HUES6 (cell line): ENCODE measurements at regions not wholly inside any gene's neighbourhood (a gene's known extent, or its start where the extent isn't known, plus 50 kb on each side); places are given as distances from the start of the nearest gene placed in this dataset.
A peak's percentile ranks its signal among the peaks of the same experiment; 100 is the strongest.

Source experiments
- H3K27ac ChIP-seq: 2 replicates; pipeline ENCODE4 v1.7.0; 2013; ENCODE audit warnings: low read depth, mild to moderate bottlenecking, low read length, inconsistent platforms
- H3K27me3 ChIP-seq: 2 replicates; pipeline ENCODE4 v1.6.1; 2013; ENCODE audit warnings: low read length; ENCODE audit not compliant: control insufficient read depth, insufficient read depth
- H3K36me3 ChIP-seq: 2 replicates; pipeline ENCODE4 v1.6.1; 2013; ENCODE audit warnings: low read length; ENCODE audit not compliant: control insufficient read depth, insufficient read depth
- H3K4me1 ChIP-seq: 2 replicates; pipeline ENCODE4 v1.6.1; 2013; ENCODE audit warnings: low read length; ENCODE audit not compliant: control insufficient read depth, insufficient read depth
- H3K4me3 ChIP-seq: 2 replicates; pipeline ENCODE4 v1.5.1; 2013; ENCODE audit warnings: low read depth, low read length
- H3K9ac ChIP-seq: one replicate; pipeline ENCODE4 v1.6.1; 2013; ENCODE audit warnings: mild to moderate bottlenecking, low read length
- H3K9me3 ChIP-seq: 2 replicates; pipeline ENCODE4 v1.6.1; 2013; ENCODE audit warnings: low read depth, low read length; ENCODE audit not compliant: control insufficient read depth, insufficient read depth

DNA sequence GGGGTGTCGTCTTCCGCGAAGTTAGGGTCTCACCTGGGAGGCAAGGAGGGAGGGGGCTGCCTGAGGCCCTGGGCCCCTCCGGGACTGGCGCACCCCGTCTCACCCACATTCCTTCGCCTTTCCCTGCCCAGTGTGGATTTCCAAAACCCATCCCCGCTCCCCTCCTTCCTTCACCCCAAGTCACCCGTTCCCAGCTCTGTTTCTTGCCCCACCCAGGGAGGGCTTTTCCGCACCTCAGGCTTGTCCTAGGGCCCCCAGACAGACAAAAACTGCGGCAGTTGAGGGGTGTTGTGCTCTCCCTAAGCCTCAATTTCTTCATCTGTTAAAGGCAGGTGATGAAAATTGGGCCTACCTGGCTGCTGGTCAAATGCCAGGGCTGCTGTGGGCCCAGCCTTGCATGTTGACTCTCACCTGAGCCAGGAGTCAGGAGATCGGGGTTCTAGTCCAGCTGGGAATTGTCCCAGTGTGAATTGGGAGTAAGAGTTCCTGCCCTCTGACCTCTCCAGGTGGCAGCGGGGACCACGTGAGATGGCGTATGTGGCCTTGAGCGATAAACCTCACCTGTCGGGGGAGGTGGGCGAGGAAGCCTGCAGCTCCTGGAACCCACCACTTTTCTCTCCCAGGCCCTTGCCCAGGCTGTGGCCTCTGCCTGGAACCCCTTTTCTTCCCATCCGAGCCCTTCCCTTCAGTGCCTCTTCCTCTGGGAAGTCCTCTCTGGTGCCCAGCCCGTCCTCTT, 143.4 kb upstream of the IER5L start:
- peaks cover 22% of the 10 kb centered on the region for H3K4me1 ChIP-seq
- H3K36me3 ChIP-seq = no peaks in the 10 kb centered on the region
- H3K27ac ChIP-seq = no peak overlapping the region
- no peaks in the 10 kb centered on the region for H3K27me3 ChIP-seq
- H3K9ac ChIP-seq = peak overlapping the region; percentile 31
- no peaks in the 10 kb centered on the region for H3K9me3 ChIP-seq
- H3K4me3 ChIP-seq = peak overlapping the region; percentile 38; the same call in 1 of the 2 replicates

DNA sequence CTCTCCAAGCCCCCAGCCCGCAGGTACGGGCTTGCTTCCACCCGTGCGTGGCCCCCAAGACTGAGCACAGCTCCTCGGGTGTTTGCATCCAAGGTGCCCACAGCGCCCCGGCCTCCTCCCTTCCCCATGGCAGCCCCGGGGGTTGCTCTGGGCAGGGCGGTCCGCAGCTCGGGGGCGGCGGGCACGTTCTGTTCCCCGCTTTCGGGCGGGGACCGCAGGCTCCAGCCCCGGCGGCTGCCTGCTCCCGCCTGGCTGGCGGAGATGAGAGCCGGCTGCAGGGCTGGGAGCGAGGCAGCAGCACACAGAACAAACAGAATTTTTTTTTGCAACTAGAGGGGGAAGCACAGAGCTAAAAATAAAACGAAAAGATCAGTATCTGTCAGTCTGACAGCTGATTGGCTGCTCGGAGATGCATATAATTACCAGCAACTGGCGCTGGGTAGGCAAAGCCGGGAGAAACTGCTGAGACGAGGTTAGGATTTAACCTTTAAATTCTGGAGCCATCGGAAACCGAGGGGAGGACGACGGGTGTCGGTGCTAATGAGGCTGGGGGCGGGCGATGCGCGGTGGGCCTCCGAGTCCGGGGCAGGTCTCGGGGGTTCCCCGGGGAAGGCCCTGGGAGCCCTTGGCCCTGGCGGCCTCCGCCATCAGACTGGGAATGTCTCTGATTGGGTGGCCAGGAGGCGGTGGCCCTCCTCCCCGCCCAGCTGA, 142.7 kb upstream of the IER5L start:
- H3K36me3 ChIP-seq = no peaks in the 10 kb centered on the region
- H3K4me3 ChIP-seq = peak overlapping the region; percentile 38
- H3K27ac ChIP-seq = peak overlapping the region; percentile 20; the same call in 1 of the 2 replicates
- peaks cover 22% of the 10 kb centered on the region for H3K4me1 ChIP-seq
- no peaks in the 10 kb centered on the region for H3K9me3 ChIP-seq
- H3K9ac ChIP-seq = peak overlapping the region; percentile 31
- H3K27me3 ChIP-seq = no peaks in the 10 kb centered on the region

DNA sequence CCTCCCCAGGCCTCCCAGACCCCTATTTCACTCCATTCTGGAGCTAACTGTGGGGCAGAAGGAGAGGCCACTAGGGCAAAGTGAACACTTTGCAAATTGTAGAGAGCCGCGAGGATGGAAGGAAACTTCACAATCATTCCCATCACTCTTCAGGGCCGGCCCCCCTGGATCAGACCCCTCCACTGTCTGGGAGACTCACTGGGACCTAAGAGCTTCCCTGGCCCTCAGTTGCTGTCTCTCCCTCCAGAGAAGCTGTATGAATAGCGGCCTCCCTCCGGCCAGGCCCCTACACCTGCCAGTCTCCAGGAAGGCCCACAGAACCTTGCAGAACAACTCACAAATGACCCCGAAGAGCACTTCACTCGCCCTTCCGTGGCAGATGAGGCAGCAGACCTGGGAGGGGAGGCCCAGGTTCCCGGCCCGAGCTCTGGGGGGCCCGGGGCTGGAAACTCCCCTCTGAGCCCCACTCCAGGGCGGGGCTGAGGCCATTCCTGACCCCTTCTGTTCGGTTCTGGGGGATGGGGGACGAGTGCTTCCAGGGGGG, 141.9 kb upstream of the IER5L start:
- Histone ChIP-seq H3K36me3 (no peaks in the 10 kb centered on the region), H3K27me3 (no peaks in the 10 kb centered on the region), H3K4me1 (peaks cover 25% of the 10 kb centered on the region), H3K9me3 (no peaks in the 10 kb centered on the region), H3K9ac (peak overlapping the region; percentile 10), H3K4me3 (peak overlapping the region; percentile 38), H3K27ac (no peak overlapping the region)

GRCh38 chr9:129319076-129319937, 141.2 kb upstream of the IER5L start:
- Histone ChIP-seq H3K4me3 (no peak overlapping the region), H3K27ac (no peak overlapping the region), H3K36me3 (no peaks in the 10 kb centered on the region), H3K9me3 (no peaks in the 10 kb centered on the region), H3K9ac (no peak overlapping the region), H3K4me1 (peaks cover 25% of the 10 kb centered on the region), H3K27me3 (no peaks in the 10 kb centered on the region)

- Histone ChIP-seq H3K4me1 (peaks cover 25% of the 10 kb centered on the region), H3K36me3 (no peaks in the 10 kb centered on the region), H3K9me3 (no peaks in the 10 kb centered on the region), H3K27ac (no peak overlapping the region; the same call in 1 of the 2 replicates), H3K9ac (no peak overlapping the region), H3K4me3 (no peak overlapping the region), H3K27me3 (no peaks in the 10 kb centered on the region)
These were observed 140.3 kb upstream of the IER5L start for GRCh38 chr9:129318121-129319075.

DNA sequence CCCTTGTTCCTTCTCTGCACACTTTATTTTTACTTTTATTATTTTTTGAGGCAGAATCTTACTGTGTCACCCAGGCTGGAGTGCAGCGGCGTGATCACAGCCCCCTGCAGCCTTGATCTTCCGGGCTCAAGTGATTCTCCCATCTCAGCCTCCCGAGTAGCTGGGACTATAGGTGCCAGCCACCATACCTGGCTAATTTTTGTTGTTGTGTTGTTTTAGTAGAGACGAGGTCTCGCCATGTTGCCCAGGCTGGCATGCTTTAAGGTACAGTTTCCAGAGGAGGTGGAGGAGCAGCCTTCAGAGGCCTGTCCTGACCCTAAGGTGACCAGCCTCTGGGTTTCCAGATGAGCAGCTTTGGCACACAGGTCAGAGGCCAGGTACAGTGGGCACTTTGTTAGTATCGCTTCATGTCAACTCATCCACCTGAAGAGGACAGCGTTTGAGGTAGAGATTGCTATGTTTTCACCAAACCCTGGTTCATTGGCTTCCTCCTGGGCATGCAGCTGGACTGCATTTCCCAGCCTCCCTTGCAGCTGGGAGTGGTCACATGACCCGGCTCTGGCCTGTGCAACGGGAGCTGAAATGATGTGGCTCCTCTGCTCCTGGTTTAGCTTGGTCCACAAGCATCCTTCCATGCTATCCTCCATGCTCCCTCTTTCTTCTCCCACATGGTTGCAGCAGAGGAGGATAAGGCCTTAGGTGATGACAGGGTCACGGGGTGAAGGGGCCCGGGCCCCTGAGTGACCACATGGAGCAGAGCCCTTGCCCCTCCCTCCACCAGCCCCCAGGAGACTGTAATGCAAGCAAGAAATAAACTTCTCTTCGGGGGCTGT, 139.3 kb upstream of the IER5L start:
- H3K27ac ChIP-seq = no peak overlapping the region
- H3K36me3 ChIP-seq = no peaks in the 10 kb centered on the region
- no peaks in the 10 kb centered on the region for H3K27me3 ChIP-seq
- peaks cover 22% of the 10 kb centered on the region for H3K4me1 ChIP-seq
- no peak overlapping the region for H3K9ac ChIP-seq
- no peak overlapping the region for H3K4me3 ChIP-seq
- H3K9me3 ChIP-seq = no peaks in the 10 kb centered on the region

- H3K4me3 ChIP-seq = no peak overlapping the region
- no peak overlapping the region for H3K27ac ChIP-seq
- H3K4me1 ChIP-seq = peaks cover 16% of the 10 kb centered on the region
- no peaks in the 10 kb centered on the region for H3K9me3 ChIP-seq
- no peaks in the 10 kb centered on the region for H3K36me3 ChIP-seq
- H3K9ac ChIP-seq = no peak overlapping the region
- no peaks in the 10 kb centered on the region for H3K27me3 ChIP-seq
These were observed 138.4 kb upstream of the IER5L start for GRCh38 chr9:129316281-129317030.

- H3K4me3 ChIP-seq = no peak overlapping the region
- no peaks in the 10 kb centered on the region for H3K27me3 ChIP-seq
- peaks cover 3% of the 10 kb centered on the region; the same call in 1 of the 2 replicates for H3K4me1 ChIP-seq
- H3K36me3 ChIP-seq = no peaks in the 10 kb centered on the region
- no peak overlapping the region for H3K9ac ChIP-seq
- H3K27ac ChIP-seq = no peak overlapping the region
- H3K9me3 ChIP-seq = peaks cover 5% of the 10 kb centered on the region; the same call in 1 of the 2 replicates
These were observed 135.4 kb upstream of the IER5L start for GRCh38 chr9:129313331-129313955.
